ENCODE measurements at regions not wholly inside any gene's neighbourhood (a gene's known extent, or its start where the extent isn't known, plus 50 kb on each side); places are given as distances from the start of the nearest gene placed in this dataset.

DNA sequence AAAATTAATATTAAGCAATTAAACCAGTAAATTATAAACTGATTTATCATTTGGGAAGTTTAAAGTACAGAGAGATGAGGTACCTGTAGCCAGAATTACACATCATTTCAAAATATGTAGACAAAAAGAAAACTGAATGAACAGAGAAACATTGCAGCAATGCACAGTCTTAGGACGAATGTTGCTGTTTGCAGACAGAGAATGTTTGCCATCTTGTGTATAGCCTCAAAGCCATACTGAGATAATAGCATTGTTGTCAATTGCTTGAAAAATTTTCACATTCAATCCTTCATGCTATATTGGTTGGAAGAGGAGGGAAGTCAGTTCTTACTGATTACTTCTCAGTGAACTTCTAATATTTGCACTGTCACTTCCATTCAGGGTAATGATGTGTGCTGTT, 326.2 kb downstream of the PRR16 start:
- TF ChIP-seq CTCF (IDR thresholded peaks at IDR 0.05): no peak
- TF ChIP-seq POLR2A (IDR thresholded peaks at IDR 0.05): no peak

Data from Peyer's patch (tissue), 4 donors.